Upper lobe of left lung (tissue), 6 donors: ENCODE measurements at regions not wholly inside any gene's neighbourhood (a gene's known extent, or its start where the extent isn't known, plus 50 kb on each side); places are given as distances from the start of the nearest gene placed in this dataset.
A peak's percentile ranks its signal among the peaks of the same experiment; 100 is the strongest.

Source experiments
- ATAC-seq, 2 donors: fragments of 200-7000 bp; cut with Tn5 transposase; one replicate each; pipeline ENCODE4 v1.9.1; 2022; ENCODE audit warnings: mild to moderate bottlenecking in 2 of 2, moderate library complexity in 2 of 2; ENCODE audit not compliant: low FRiP score in 2 of 2
- DNase-seq, 2 donors: peaks; one replicate each; pipeline ENCODE4 v3.0.0-alpha.2; 2019 to 2020
- H3K27ac ChIP-seq, 4 donors: fragments of 200-600 bp; sonication (generic); one replicate each; pipeline ENCODE4 v1.5.1; 2016 to 2019
- H3K27me3 ChIP-seq, 4 donors: fragments of 200-600 bp; sonication (generic); one replicate each; pipeline ENCODE4 v1.5.1; 2017 to 2019
- H3K36me3 ChIP-seq, 4 donors: fragments of 200-600 bp; sonication (generic); one replicate each; pipeline ENCODE4 v1.5.1; 2016 to 2019
- H3K4me1 ChIP-seq, 4 donors: fragments of 200-600 bp; sonication (generic); one replicate each; pipeline ENCODE4 v1.5.1; 2018 to 2019
- H3K4me3 ChIP-seq, 4 donors: fragments of 200-600 bp; sonication (generic); one replicate each; pipeline ENCODE4 v1.5.1; 2017 to 2019; ENCODE audit warnings: mild to moderate bottlenecking in 2 of 4, moderate library complexity in 1 of 4
- H3K9me3 ChIP-seq, 4 donors: fragments of 200-600 bp; sonication (generic); one replicate each; pipeline ENCODE4 v1.5.1; 2018 to 2019
- EP300 ChIP-seq, 4 donors: sonication (generic); formaldehyde crosslinking; IDR thresholded peaks; one replicate each; pipeline ENCODE4 v1.5.1; 2017; ENCODE audit warnings: antibody characterized with exemption in 4 of 4, control low read depth in 2 of 4
- POLR2A ChIP-seq, 4 donors: fragments of 450-650 bp; IDR thresholded peaks; one replicate each; pipeline ENCODE4 v1.5.1; 2016 to 2017; ENCODE audit warnings: antibody characterized with exemption in 4 of 4, mild to moderate bottlenecking in 2 of 4
- POLR2AphosphoS5 ChIP-seq, 2 donors: sonication (generic); formaldehyde crosslinking; IDR thresholded peaks; one replicate each; pipeline ENCODE4 v1.5.1; 2017; ENCODE audit warnings: antibody characterized with exemption in 2 of 2
- WGBS, 2 donors: methylation state at CpG; one replicate each; pipeline ENCODE4 v1.1.5; 2017 to 2018; 5-methylcytosine and 5-hydroxymethylcytosine counted together
- TF ChIP-seq, protein P1 (sequence below), 6 experiments: fragments of 450-650 bp in 4 of 6; fragments of 200-600 bp in 2 of 6; sonication (generic) in 2 of 6; IDR thresholded peaks; one replicate each; pipeline ENCODE4 v1.5.1; 2016 to 2019; ENCODE audit warnings: antibody characterized with exemption in 6 of 6
- donor health status: DM: no; HTN: no; CAD: no; lungs with moderate emphysema.
- donor health status: DM: no; HTN: yes; CAD: no; lungs with severe emphysema.

DNA sequence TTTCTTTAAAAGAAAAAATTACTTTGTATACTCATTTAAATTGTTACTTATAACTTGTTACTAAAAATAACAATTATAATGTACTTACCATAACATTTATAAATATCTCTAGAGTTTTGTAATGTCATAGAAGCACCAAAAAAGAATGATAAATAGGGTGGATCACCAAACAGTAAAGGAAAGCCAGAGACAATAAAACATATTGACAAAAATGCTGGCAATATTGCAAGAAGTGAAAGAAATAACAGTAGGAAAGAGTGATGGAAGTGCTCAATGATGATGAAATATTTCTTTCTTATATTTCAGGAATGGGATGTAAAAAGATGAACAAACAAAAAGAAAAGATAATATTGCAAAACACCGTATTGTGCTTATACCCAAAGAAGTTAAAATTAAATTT is 301.7 kb downstream of the CENPW start:
- ATAC-seq = no peak
- 81 to 89% methylated on average over 1 of the region's 1 CpG for whole genome bisulfite sequencing, 2 donors
- no peaks in the 10 kb centered on the region for H3K9me3 ChIP-seq

DNA sequence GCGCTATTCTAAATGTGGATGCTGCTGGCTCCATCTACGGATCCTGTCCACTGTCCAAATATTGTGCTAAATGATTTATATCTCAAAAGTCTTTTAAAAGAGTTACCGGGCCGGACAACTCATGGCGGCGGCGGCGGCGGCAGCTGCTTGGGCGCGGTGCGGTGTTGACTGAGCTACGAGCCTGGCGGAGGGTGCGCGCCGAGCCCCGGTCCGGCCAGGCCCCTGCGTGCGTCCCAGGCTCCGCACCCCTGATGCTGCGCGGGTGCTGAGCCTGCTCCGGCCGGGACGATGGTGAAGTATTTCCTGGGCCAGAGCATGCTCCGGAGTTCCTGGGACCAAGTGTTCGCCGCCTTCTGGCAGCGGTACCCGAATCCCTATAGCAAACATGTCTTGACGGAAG is 303.4 kb downstream of the CENPW start:
- Histone ChIP-seq H3K9me3 (no peaks in the 10 kb centered on the region), H3K4me1 (no peaks in the 10 kb centered on the region), H3K27ac (no peak overlapping the region), H3K36me3 (no peaks in the 10 kb centered on the region), H3K4me3 (no peak overlapping the region), H3K27me3 (no peaks in the 10 kb centered on the region)
- TF ChIP-seq, protein P1, sequence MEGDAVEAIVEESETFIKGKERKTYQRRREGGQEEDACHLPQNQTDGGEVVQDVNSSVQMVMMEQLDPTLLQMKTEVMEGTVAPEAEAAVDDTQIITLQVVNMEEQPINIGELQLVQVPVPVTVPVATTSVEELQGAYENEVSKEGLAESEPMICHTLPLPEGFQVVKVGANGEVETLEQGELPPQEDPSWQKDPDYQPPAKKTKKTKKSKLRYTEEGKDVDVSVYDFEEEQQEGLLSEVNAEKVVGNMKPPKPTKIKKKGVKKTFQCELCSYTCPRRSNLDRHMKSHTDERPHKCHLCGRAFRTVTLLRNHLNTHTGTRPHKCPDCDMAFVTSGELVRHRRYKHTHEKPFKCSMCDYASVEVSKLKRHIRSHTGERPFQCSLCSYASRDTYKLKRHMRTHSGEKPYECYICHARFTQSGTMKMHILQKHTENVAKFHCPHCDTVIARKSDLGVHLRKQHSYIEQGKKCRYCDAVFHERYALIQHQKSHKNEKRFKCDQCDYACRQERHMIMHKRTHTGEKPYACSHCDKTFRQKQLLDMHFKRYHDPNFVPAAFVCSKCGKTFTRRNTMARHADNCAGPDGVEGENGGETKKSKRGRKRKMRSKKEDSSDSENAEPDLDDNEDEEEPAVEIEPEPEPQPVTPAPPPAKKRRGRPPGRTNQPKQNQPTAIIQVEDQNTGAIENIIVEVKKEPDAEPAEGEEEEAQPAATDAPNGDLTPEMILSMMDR (IDR thresholded peaks at IDR 0.05) = no peak
- TF ChIP-seq POLR2AphosphoS5 (IDR thresholded peaks at IDR 0.05) (no peak), EP300 (IDR thresholded peaks at IDR 0.05) (no peak), POLR2A (IDR thresholded peaks at IDR 0.05) (no peak)
- 90 to 98% methylated on average over 12 to 33 of the region's 33 CpGs for WGBS, 2 donors
- peak in 1 of 2 donors; percentile 82 for DNase-seq
- no peak for ATAC-seq

More for the DNA sequence above, 301.7 kb downstream of the CENPW start:
- TF ChIP-seq, protein P1 (IDR thresholded peaks at IDR 0.05) = no peak
- TF ChIP-seq EP300 (IDR thresholded peaks at IDR 0.05) = no peak
- no peak for TF ChIP-seq POLR2AphosphoS5 (IDR thresholded peaks at IDR 0.05)
- no peak for TF ChIP-seq POLR2A (IDR thresholded peaks at IDR 0.05)
- H3K4me1 ChIP-seq = no peaks in the 10 kb centered on the region
- H3K27ac ChIP-seq = no peak overlapping the region
- no peaks in the 10 kb centered on the region for H3K36me3 ChIP-seq
- no peaks in the 10 kb centered on the region for H3K27me3 ChIP-seq
- H3K4me3 ChIP-seq = no peak overlapping the region
- no peak for DNase-seq

DNA sequence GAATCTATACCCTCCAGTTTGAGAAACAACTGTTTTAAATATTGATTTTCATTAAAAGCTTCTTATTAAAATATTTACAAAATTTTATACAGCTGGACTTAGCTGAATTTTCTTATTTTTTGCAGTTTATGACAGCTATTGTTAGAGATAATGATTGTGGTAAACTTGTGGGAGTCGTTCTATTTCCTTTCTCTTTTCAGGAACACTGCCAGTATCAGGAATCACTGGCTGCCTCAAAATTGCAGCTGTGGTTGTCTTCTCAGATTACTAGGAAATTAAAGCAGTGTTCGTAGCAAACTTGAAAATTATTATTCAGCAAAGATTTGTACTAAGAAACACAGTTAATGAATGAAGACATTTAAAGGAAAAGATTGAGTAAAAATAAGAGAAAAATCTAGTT is 311.0 kb downstream of the CENPW start:
- DNase-seq = no peak
- WGBS, 2 donors = 29 to 44% methylated on average over 2 of the region's 2 CpGs

DNA sequence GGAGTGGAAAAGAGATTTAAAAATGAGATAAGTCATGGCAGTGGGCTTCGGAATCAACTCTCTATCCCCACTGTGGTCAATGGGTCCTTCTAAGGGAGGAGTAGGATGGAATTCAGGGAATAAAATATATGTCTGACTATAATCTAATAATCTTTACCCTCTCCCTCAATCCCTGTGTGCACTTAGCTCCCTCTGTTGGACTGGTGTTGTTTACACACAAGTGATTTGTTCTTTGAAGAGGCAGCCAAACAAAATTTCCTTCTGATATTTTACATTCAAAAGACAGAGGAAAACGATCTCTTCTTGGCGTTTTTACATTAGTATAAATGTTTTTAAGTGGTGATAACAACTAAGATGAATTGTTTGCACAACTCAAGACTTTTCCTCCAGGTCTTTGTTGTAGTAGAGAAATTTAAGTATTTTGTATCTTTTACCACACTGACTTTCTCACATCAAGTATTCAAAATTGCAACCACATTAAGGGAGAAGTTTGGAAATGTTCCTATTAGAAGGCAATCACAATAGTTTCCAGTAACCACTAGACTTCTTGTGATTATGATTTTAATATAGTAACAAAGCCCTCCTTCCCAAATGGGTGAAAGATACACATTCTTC is 317.8 kb downstream of the CENPW start:
- H3K4me1 ChIP-seq = no peaks in the 10 kb centered on the region
- H3K4me3 ChIP-seq = no peak overlapping the region
- ATAC-seq (peak in 1 of 2 donors; percentile 41), DNase-seq (no peak)
- H3K9me3 ChIP-seq = peaks cover 0 to 3% (median 0%) of the 10 kb centered on the region in 4 donors
- whole genome bisulfite sequencing, 2 donors = 37 to 39% methylated on average over 3 of the region's 3 CpGs
- H3K27me3 ChIP-seq = no peaks in the 10 kb centered on the region
- no peak for TF ChIP-seq POLR2A (IDR thresholded peaks at IDR 0.05)
- no peak for TF ChIP-seq POLR2AphosphoS5 (IDR thresholded peaks at IDR 0.05)
- TF ChIP-seq, protein P1 (IDR thresholded peaks at IDR 0.05) = peak in 1 of 6 experiments; percentile 17
- TF ChIP-seq EP300 (IDR thresholded peaks at IDR 0.05) = no peak
- no peaks in the 10 kb centered on the region for H3K36me3 ChIP-seq
- no peak overlapping the region for H3K27ac ChIP-seq

More for the DNA sequence above, 311.0 kb downstream of the CENPW start:
- Histone ChIP-seq H3K27ac (no peak overlapping the region), H3K4me3 (no peak overlapping the region), H3K36me3 (no peaks in the 10 kb centered on the region), H3K27me3 (no peaks in the 10 kb centered on the region), H3K4me1 (no peaks in the 10 kb centered on the region), H3K9me3 (peaks cover 0 to 3% (median 0%) of the 10 kb centered on the region in 4 donors)
- no peak for ATAC-seq
- TF ChIP-seq, protein P1 (IDR thresholded peaks at IDR 0.05) = no peak
- TF ChIP-seq EP300 (IDR thresholded peaks at IDR 0.05) = no peak
- no peak for TF ChIP-seq POLR2AphosphoS5 (IDR thresholded peaks at IDR 0.05)
- no peak for TF ChIP-seq POLR2A (IDR thresholded peaks at IDR 0.05)

DNA sequence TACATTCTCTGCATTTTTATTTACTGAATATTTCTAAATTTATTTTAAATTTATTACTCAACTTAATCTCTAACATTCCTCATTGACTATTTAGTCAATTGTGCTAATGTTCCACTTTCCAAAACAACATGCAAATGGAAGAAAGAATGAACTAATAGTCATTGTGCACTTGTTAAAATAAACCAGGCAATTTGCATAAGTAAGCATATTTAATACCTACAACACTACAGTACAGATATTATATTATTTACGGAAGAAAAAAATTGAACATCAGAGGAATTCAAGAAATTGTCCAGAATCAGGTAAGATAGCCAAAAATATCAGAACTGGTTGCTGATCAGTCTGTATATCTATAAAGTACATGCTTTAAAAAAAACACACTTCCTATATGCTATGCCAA is 320.5 kb downstream of the CENPW start:
- no peaks in the 10 kb centered on the region for H3K9me3 ChIP-seq
- no peaks in the 10 kb centered on the region for H3K27me3 ChIP-seq
- DNase-seq (no peak), ATAC-seq (no peak)
- H3K27ac ChIP-seq = no peak overlapping the region
- TF ChIP-seq EP300 (IDR thresholded peaks at IDR 0.05) (no peak), POLR2AphosphoS5 (IDR thresholded peaks at IDR 0.05) (no peak), POLR2A (IDR thresholded peaks at IDR 0.05) (no peak)
- TF ChIP-seq, protein P1 (IDR thresholded peaks at IDR 0.05) = no peak
- WGBS, 2 donors = 77 to 94% methylated on average over 1 of the region's 1 CpG
- H3K4me1 ChIP-seq = no peaks in the 10 kb centered on the region
- no peaks in the 10 kb centered on the region for H3K36me3 ChIP-seq
- H3K4me3 ChIP-seq = no peak overlapping the region
